ENCODE measurements at regions not wholly inside any gene's neighbourhood (a gene's known extent, or its start where the extent isn't known, plus 50 kb on each side); places are given as distances from the start of the nearest gene placed in this dataset.
A peak's percentile ranks its signal among the peaks of the same experiment; 100 is the strongest.

GRCh38 chr1:76006234-76006633 is 68.3 kb upstream of the ST6GALNAC3 start:
- DNase-seq (ENCODE audit: low spot score in 2 of 2) = peak in 1 of 2 donors; percentile 18
- 33 to 41% methylated on average over 1 of the region's 1 CpG for whole genome bisulfite sequencing, 2 donors
- H3K4me3 ChIP-seq (ENCODE audit: low read depth, poor library complexity, severe bottlenecking) = no peak overlapping the region
- intact Hi-C loops (cut with DNase I; ENCODE audit: low total_unique reads) = no loop called here
- TF ChIP-seq CTCF (IDR thresholded peaks at IDR 0.05) (no peak), POLR2A (IDR thresholded peaks at IDR 0.05) (no peak)

- TF ChIP-seq CTCF (IDR thresholded peaks at IDR 0.05) (no peak), POLR2A (IDR thresholded peaks at IDR 0.05) (no peak)
- WGBS, 2 donors = 83 to 85% methylated on average over 4 of the region's 4 CpGs
- no peak for DNase-seq (ENCODE audit: low spot score in 2 of 2)
- intact Hi-C loops (cut with DNase I; ENCODE audit: low total_unique reads) = no loop called here
- H3K4me3 ChIP-seq (ENCODE audit: low read depth, poor library complexity, severe bottlenecking) = no peak overlapping the region
These were observed 63.7 kb upstream of the ST6GALNAC3 start for GRCh38 chr1:76010802-76011201.

- intact Hi-C loops (cut with DNase I; ENCODE audit: low total_unique reads) = no loop called here
- WGBS, 2 donors = 83 to 91% methylated on average over 2 of the region's 2 CpGs
- DNase-seq (ENCODE audit: low spot score in 2 of 2) = no peak
These were observed 62.0 kb upstream of the ST6GALNAC3 start for GRCh38 chr1:76012341-76013205.

GRCh38 chr1:76013206-76013581 is 61.4 kb upstream of the ST6GALNAC3 start:
- no peak for DNase-seq (ENCODE audit: low spot score in 2 of 2)
- TF ChIP-seq POLR2A (IDR thresholded peaks at IDR 0.05) (no peak), CTCF (IDR thresholded peaks at IDR 0.05) (no peak)
- intact Hi-C loops (cut with DNase I; ENCODE audit: low total_unique reads) = no loop called here
- no peak overlapping the region for H3K4me3 ChIP-seq (ENCODE audit: low read depth, poor library complexity, severe bottlenecking)

More at GRCh38 chr1:76012341-76013205, 62.0 kb upstream of the ST6GALNAC3 start:
- TF ChIP-seq CTCF (IDR thresholded peaks at IDR 0.05) (no peak), POLR2A (IDR thresholded peaks at IDR 0.05) (no peak)
- no peak overlapping the region for H3K4me3 ChIP-seq (ENCODE audit: low read depth, poor library complexity, severe bottlenecking)

GRCh38 chr1:76015478-76016103 is 59.0 kb upstream of the ST6GALNAC3 start:
- no peak overlapping the region for H3K4me3 ChIP-seq (ENCODE audit: low read depth, poor library complexity, severe bottlenecking)
- intact Hi-C loops (cut with DNase I; ENCODE audit: low total_unique reads) = no loop called here
- no peak for TF ChIP-seq CTCF (IDR thresholded peaks at IDR 0.05)
- no peak for TF ChIP-seq POLR2A (IDR thresholded peaks at IDR 0.05)
- no peak for DNase-seq (ENCODE audit: low spot score in 2 of 2)
- 91 to 94% methylated on average over 1 of the region's 1 CpG for WGBS, 2 donors
